Keratinocyte (primary cell): ENCODE measurements at regions not wholly inside any gene's neighbourhood (a gene's known extent, or its start where the extent isn't known, plus 50 kb on each side); places are given as distances from the start of the nearest gene placed in this dataset.

Experiments
- DNase-seq: peaks from one replicate; pipeline ENCODE4 v3.0.0-alpha.2; 2011; ENCODE audit warnings: low read depth, missing footprints, low spot score
- FAIRE-seq: peaks from 2 replicates; lab custom pipeline; 2011; peaks lifted over from hg19 to GRCh38; lab: Jason Lieb, UNC
- H2AFZ ChIP-seq: 2 replicates; pipeline ENCODE4 v1.6.0; 2012; ENCODE audit warnings: low read length, control low read depth, inconsistent platforms; ENCODE audit not compliant: control insufficient read depth
- H3K27ac ChIP-seq: 2 replicates; pipeline ENCODE4 v1.5.1; 2011; ENCODE audit warnings: low read length; ENCODE audit not compliant: control insufficient read depth, insufficient read depth
- H3K27me3 ChIP-seq: 3 replicates; pipeline ENCODE4 v1.6.0; 2011; ENCODE audit warnings: low read length; ENCODE audit not compliant: control insufficient read depth, insufficient read depth; ENCODE audit errors: extremely low read depth
- H3K36me3 ChIP-seq, 2 experiments: 2 replicates in 1 of 2; 3 replicates in 1 of 2; pipeline ENCODE4 v1.5.1; 2011; ENCODE audit warnings: low read length in 2 of 2, mild to moderate bottlenecking in 1 of 2; ENCODE audit not compliant: control insufficient read depth in 2 of 2, insufficient read depth in 2 of 2; ENCODE audit errors: extremely low read depth in 1 of 2
- H3K4me1 ChIP-seq: 3 replicates; pipeline ENCODE4 v1.5.1; 2011; ENCODE audit warnings: low read length; ENCODE audit not compliant: control insufficient read depth, insufficient read depth; ENCODE audit errors: extremely low read depth
- H3K4me2 ChIP-seq: 3 replicates; pipeline ENCODE4 v1.6.0; 2011; ENCODE audit warnings: low read depth, low read length; ENCODE audit not compliant: control insufficient read depth, insufficient read depth; ENCODE audit errors: extremely low read depth
- H3K4me3 ChIP-seq, 3 experiments: fragments of 200-600 bp in 1 of 3; sonication (generic) in 1 of 3; 2 replicates in 2 of 3; 3 replicates in 1 of 3; pipeline ENCODE4 v1.5.1; 2011 to 2016; ENCODE audit warnings: low read length in 3 of 3, mild to moderate bottlenecking in 3 of 3, control low read depth in 2 of 3, inconsistent platforms in 1 of 3, low read depth in 1 of 3, mixed read lengths in 1 of 3, mixed run types in 1 of 3, moderate library complexity in 1 of 3; ENCODE audit not compliant: control insufficient read depth in 2 of 3, insufficient read depth in 2 of 3; ENCODE audit errors: extremely low read depth in 1 of 3
- H3K79me2 ChIP-seq: 2 replicates; pipeline ENCODE4 v1.6.0; 2012; ENCODE audit warnings: low read length; ENCODE audit not compliant: control insufficient read depth, insufficient read depth
- H3K9ac ChIP-seq: 3 replicates; pipeline ENCODE4 v1.6.0; 2011; ENCODE audit warnings: low read length; ENCODE audit not compliant: control insufficient read depth, insufficient read depth; ENCODE audit errors: extremely low read depth
- H3K9me1 ChIP-seq: 3 replicates; pipeline ENCODE4 v1.6.0; 2011; ENCODE audit warnings: low read length; ENCODE audit not compliant: control insufficient read depth, insufficient read depth; ENCODE audit errors: extremely low read depth
- H3K9me3 ChIP-seq: 2 replicates; pipeline ENCODE4 v1.5.1; 2012; ENCODE audit warnings: low read depth, low read length; ENCODE audit not compliant: control insufficient read depth
- H4K20me1 ChIP-seq: 3 replicates; pipeline ENCODE4 v1.6.0; 2011; ENCODE audit warnings: low read length; ENCODE audit not compliant: control insufficient read depth, insufficient read depth; ENCODE audit errors: extremely low read depth
- EZH2 ChIP-seq: IDR thresholded peaks from one replicate; pipeline ENCODE4 v1.6.1; 2012; ENCODE audit warnings: inconsistent platforms, mild to moderate bottlenecking, low read length, moderate library complexity
- dilution Hi-C: fragments of 300-500 bp; cut with MboI; formaldehyde crosslinking; loops from one replicate; pipeline ENCODE4 v1.7.0; 2020; ENCODE audit warnings: low sequenced_read_pairs; ENCODE audit not compliant: extremely low pct_ligation_motif_present
- TF ChIP-seq, protein P1 (sequence below), 3 experiments: IDR thresholded peaks in 1 of 3; conservative IDR thresholded peaks in 1 of 3; optimal IDR thresholded peaks in 1 of 3; 2 replicates in 2 of 3; 3 replicates in 1 of 3; pipeline versions ENCODE3 to v1.5.1; 2011; ENCODE audit warnings: low read length in 3 of 3, mild to moderate bottlenecking in 3 of 3, moderate library complexity in 2 of 3, control low read depth in 1 of 3, inconsistent platforms in 1 of 3; ENCODE audit not compliant: insufficient read depth in 2 of 3; ENCODE audit errors: extremely low read depth in 1 of 3

DNA sequence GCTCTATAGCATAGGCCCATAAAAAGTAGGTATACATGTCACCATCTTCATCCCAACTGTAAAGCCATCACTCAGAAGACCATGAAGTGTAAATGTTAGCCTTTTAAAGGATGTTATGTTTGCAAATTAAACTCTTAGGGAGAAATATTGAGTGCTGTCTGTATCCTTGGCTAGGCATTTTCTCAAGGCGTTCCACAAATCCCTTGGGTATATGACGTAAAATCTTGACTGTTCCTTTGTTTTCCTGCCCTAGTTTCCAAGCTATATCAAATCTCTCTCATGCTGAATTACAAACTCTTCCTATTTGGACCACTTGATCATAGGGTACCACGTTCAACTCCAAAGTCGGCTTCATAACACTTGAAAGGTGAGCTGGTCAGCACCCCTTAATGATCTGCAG, 486.2 kb downstream of the HDGFL1 start:
- Histone ChIP-seq H2AFZ (no peak overlapping the region), H3K4me3 (no peak overlapping the region), H3K27ac (no peak overlapping the region), H3K79me2 (no peaks in the 10 kb centered on the region), H3K4me1 (no peaks in the 10 kb centered on the region), H3K4me2 (no peak overlapping the region), H3K9me3 (no peaks in the 10 kb centered on the region), H3K27me3 (no peaks in the 10 kb centered on the region), H3K9ac (no peak overlapping the region), H3K9me1 (no peaks in the 10 kb centered on the region), H3K36me3 (no peaks in the 10 kb centered on the region), H4K20me1 (no peaks in the 10 kb centered on the region)
- dilution Hi-C loops, result no loop called here
- FAIRE-seq, result no peak
- DNase-seq, result no peak
- TF ChIP-seq EZH2, result no peak
- TF ChIP-seq, protein P1, sequence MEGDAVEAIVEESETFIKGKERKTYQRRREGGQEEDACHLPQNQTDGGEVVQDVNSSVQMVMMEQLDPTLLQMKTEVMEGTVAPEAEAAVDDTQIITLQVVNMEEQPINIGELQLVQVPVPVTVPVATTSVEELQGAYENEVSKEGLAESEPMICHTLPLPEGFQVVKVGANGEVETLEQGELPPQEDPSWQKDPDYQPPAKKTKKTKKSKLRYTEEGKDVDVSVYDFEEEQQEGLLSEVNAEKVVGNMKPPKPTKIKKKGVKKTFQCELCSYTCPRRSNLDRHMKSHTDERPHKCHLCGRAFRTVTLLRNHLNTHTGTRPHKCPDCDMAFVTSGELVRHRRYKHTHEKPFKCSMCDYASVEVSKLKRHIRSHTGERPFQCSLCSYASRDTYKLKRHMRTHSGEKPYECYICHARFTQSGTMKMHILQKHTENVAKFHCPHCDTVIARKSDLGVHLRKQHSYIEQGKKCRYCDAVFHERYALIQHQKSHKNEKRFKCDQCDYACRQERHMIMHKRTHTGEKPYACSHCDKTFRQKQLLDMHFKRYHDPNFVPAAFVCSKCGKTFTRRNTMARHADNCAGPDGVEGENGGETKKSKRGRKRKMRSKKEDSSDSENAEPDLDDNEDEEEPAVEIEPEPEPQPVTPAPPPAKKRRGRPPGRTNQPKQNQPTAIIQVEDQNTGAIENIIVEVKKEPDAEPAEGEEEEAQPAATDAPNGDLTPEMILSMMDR (optimal IDR thresholded peaks at IDR 0.05 in 1 of 3, IDR thresholded peaks at IDR 0.05 in 1 of 3, conservative IDR thresholded peaks at IDR 0.05 in 1 of 3; ENCODE audit: extremely low read depth in 1 of 3, insufficient read depth in 2 of 3, low read length in 3 of 3), result no peak

DNA sequence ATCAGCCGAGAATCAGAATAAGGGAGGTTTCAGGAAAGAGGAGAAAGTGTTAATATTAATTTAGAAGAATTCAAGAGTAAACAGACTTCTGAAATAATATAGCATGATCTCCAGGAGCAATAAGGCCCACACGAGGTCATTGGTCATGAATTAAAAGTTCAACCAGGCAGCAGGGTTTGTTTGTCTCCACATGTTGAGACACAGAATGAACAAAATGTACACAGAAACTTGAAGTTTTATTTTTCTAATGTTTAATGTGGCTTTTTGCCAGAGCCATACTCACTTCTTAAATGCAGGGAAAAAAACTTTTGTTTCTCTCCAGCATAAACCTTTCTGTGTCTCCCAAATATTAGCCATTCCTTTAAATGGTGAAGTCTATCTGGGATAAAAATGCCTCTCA, 504.5 kb downstream of the HDGFL1 start:
- FAIRE-seq (no peak), DNase-seq (no peak)
- dilution Hi-C loops, result no loop called here
- H4K20me1 ChIP-seq, result no peaks in the 10 kb centered on the region
- no peaks in the 10 kb centered on the region for H3K9me3 ChIP-seq
- H3K4me2 ChIP-seq, result no peak overlapping the region
- no peaks in the 10 kb centered on the region for H3K79me2 ChIP-seq
- no peak overlapping the region for H3K4me3 ChIP-seq
- H2AFZ ChIP-seq, result no peak overlapping the region
- no peak for TF ChIP-seq EZH2
- TF ChIP-seq, protein P1 (optimal IDR thresholded peaks at IDR 0.05 in 1 of 3, IDR thresholded peaks at IDR 0.05 in 1 of 3, conservative IDR thresholded peaks at IDR 0.05 in 1 of 3; ENCODE audit: extremely low read depth in 1 of 3, insufficient read depth in 2 of 3, low read length in 3 of 3), result no peak
- H3K27me3 ChIP-seq, result no peaks in the 10 kb centered on the region
- H3K36me3 ChIP-seq, result no peaks in the 10 kb centered on the region
- no peaks in the 10 kb centered on the region for H3K4me1 ChIP-seq
- no peak overlapping the region for H3K9ac ChIP-seq
- H3K27ac ChIP-seq, result no peak overlapping the region
- no peaks in the 10 kb centered on the region for H3K9me1 ChIP-seq
